ENCODE measurements at regions not wholly inside any gene's neighbourhood (a gene's known extent, or its start where the extent isn't known, plus 50 kb on each side); places are given as distances from the start of the nearest gene placed in this dataset.

DNA sequence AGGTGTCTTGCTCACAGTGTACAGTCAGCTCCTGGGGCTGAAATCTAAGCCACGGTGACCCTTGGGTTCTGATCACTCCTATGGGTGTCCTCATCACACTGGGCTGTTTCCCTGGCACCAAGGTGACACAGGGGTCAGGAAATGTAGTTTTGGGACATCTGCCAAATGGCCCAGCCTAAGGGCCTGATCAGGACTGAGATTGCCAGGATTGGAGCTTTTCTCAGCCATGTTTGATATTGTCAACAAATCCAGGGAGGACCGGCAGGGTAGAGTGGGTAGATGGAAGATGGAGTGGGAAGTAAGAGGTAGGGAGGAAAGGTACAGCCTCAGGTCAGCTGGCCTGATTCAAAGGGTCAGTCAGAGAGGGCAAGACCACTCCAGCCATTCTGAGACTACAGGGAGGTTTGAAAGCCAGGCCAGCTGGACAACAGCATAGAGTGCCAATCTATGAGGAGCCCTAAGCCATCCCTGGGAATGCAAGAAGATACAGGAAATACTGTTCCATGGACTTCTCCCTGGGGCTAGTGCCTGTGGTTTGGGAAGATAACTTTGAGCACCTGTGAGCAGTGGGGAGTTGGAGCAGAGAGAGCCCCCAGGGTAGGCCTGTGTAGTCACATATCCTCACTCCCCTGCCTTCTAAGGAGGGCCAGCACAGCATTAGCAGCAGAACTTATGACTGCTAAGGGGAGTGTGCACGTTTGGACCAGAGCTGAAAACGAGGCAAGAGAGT is 377.3 kb upstream of the ZMIZ1 start:
- no peak for DNase-seq (ENCODE audit: low read depth, low spot score)
- no peak overlapping the region for H3K27ac ChIP-seq

GRCh38 chr10:78692071-78692470 is 376.7 kb upstream of the ZMIZ1 start:
- DNase-seq (ENCODE audit: low read depth, low spot score), result no peak
- H3K27ac ChIP-seq, result no peak overlapping the region

DNA sequence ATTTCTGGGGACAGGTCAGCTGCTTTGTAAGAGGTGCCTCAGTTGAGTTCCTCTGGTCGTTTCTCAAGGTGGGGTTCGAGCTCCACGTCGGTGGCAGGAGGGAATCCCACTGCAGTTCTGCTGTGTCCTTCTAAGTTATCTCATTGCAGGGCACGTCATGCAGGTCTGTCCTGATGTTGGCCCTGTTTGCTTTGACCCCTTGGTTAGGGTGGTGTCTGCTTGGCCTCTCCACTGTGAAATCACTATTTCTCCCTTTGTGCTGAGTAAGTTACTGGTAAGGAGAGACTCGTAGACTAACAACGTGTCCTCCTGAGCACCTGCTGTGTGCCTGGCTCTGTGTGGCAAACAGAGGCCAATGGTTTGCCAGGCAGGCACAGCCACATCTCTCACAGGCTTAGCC is 372.9 kb upstream of the ZMIZ1 start:
- DNase-seq (ENCODE audit: low read depth, low spot score), result no peak
- H3K27ac ChIP-seq, result no peak overlapping the region

GRCh38 chr10:78696791-78697395 is 371.9 kb upstream of the ZMIZ1 start:
- H3K27ac ChIP-seq, result no peak overlapping the region
- no peak for DNase-seq (ENCODE audit: low read depth, low spot score)

DNA sequence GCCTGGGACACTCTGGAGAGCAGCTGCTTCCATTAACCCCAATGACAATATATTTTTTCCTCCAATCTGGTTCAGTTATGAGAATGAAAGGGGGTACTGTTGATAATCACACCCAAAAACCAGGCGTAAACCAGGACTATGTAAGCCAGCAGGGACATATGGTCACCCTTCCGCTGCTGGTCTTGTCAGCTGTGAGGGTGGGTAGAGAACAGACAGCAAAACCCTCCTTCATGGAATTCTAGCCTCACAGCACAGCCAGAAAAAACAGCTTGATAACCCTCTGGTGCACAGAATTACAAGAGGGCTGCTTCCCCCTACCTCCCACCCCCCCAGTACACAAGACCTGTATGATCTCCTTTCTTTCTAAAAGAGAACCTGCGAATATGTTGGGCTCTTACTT is 368.8 kb upstream of the ZMIZ1 start:
- no peak overlapping the region for H3K27ac ChIP-seq
- DNase-seq (ENCODE audit: low read depth, low spot score), result no peak

- H3K27ac ChIP-seq, result no peak overlapping the region
- DNase-seq (ENCODE audit: low read depth, low spot score), result peak; percentile 8
Observed at GRCh38 chr10:78700413-78700812, 368.4 kb upstream of the ZMIZ1 start.

GRCh38 chr10:78700816-78701520 is 367.8 kb upstream of the ZMIZ1 start:
- no peak overlapping the region for H3K27ac ChIP-seq
- no peak for DNase-seq (ENCODE audit: low read depth, low spot score)

DNA sequence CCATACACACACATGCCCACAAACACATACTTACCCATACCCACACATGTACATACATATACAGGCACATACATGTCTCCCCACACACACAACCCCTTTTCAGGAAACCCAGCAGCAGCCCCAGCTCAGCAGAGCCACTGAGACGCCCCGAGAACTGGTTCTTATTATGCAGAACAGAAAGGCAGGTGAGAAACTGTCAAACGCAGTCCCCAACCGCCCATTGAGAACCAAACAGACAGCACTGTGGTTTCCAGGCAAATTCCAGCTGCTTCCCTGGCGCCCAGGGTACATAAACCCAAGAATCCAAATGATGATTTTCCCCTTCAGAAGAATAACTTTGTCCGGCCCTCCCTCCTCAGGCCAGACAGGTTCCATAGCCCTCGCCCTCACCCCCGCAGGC is 366.6 kb upstream of the ZMIZ1 start:
- no peak for DNase-seq (ENCODE audit: low read depth, low spot score)

DNA sequence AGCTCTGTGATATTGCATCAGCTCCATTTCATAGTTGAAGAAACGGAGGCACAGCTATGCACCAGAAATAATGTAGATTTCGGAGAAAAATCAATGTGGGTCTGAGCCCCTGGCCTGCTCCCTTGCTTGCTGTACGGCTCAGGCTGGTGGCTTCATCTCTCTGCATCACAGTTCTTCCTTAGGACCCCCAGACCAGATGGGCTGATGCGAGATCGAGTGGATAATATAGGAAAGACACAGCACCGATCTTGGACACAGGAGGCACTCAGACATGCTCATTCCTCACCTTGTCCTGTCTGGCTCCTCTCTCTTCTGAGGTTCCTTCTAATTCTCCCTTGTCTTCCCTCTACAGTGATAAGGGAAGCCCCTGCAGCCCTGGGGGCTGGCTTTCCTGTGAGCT is 365.9 kb upstream of the ZMIZ1 start:
- no peak overlapping the region for H3K27ac ChIP-seq
- no peak for DNase-seq (ENCODE audit: low read depth, low spot score)

More for the DNA sequence above, 366.6 kb upstream of the ZMIZ1 start:
- no peak overlapping the region for H3K27ac ChIP-seq

DNA sequence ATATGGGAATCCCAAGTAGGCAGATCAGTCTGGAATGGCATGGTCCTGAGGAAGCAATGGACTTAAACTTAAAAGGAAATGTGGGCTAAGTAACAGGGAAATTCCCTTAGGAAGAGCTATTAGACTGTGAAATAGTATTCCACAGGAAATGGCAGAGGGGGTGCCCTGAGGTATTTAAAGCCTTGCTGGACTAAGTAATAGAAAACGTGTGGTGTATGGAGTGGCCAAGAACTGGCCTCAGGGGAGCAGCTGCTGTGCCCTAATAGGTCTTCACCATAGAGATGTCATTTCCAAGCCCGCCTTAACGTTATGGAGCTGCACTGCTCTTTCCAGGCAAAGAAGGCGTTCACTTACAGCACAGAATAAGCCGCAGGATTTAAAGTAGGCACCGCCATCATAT is 365.2 kb upstream of the ZMIZ1 start:
- DNase-seq (ENCODE audit: low read depth, low spot score), result no peak
- H3K27ac ChIP-seq, result no peak overlapping the region

- no peak for DNase-seq (ENCODE audit: low read depth, low spot score)
- peak overlapping the region; percentile 22 for H3K27ac ChIP-seq
Observed at GRCh38 chr10:78706256-78706655, 362.5 kb upstream of the ZMIZ1 start.

GRCh38 chr10:78706726-78707540 is 361.8 kb upstream of the ZMIZ1 start:
- DNase-seq (ENCODE audit: low read depth, low spot score), result no peak

GRCh38 chr10:78707745-78708144 is 361.0 kb upstream of the ZMIZ1 start:
- H3K27ac ChIP-seq, result no peak overlapping the region
- peak; percentile 16 for DNase-seq (ENCODE audit: low read depth, low spot score)

More at GRCh38 chr10:78706726-78707540, 361.8 kb upstream of the ZMIZ1 start:
- peak overlapping the region; percentile 22 for H3K27ac ChIP-seq

- no peak overlapping the region for H3K27ac ChIP-seq
- DNase-seq (ENCODE audit: low read depth, low spot score), result no peak
Observed at GRCh38 chr10:78712147-78712546, 356.6 kb upstream of the ZMIZ1 start.

GRCh38 chr10:78713659-78714058 is 355.1 kb upstream of the ZMIZ1 start:
- no peak for DNase-seq (ENCODE audit: low read depth, low spot score)

GRCh38 chr10:78714225-78714624 is 354.5 kb upstream of the ZMIZ1 start:
- DNase-seq (ENCODE audit: low read depth, low spot score), result no peak
- H3K27ac ChIP-seq, result no peak overlapping the region

More at GRCh38 chr10:78713659-78714058, 355.1 kb upstream of the ZMIZ1 start:
- no peak overlapping the region for H3K27ac ChIP-seq

DNA sequence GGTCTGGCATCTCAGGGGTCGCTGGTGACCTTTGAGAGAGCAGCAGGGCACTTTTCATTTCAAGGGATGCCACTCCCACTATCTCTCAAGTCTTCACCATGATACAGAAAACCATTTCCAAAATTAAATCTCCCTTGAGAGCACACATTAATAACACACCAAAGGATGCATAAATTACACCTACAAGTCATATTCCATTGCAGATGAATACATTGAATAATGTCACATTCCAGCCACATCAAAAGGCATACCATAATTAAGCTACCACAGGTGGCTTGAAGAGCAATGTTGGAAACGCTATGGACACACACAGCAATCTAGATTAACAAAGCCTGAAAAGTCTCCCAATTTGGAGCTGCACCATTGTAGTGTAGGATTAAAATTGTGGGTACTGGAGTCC is 353.3 kb upstream of the ZMIZ1 start:
- no peak overlapping the region for H3K27ac ChIP-seq
- no peak for DNase-seq (ENCODE audit: low read depth, low spot score)

DNA sequence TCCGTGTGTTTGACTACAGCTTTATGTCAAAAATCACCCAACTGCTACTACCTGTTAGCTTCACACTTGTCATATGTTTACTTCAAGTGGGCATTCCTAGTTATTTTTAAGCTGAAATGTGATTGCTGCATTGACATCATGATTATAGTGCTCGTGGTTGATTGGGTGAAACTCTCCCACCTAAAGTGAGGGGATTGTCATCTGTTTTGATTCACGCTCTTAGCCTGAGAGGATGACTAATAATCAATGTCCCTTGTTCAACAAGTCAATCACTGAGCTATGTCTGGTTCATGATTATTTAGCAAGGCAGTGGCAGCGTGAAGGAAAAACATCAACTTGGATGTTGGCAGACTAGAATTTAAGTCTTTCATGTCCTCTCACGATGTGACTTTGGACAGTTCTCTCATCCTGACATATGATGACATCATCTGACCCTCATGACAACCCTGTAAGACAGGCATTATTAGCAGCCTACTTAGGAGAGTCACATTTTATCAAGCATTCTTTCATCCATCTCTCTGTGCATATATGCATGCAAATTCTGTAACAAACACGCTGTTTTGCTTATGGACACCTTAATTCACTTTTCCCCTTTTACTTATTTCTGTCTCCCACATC is 352.6 kb upstream of the ZMIZ1 start:
- no peak for DNase-seq (ENCODE audit: low read depth, low spot score)
- H3K27ac ChIP-seq, result no peak overlapping the region

- DNase-seq (ENCODE audit: low read depth, low spot score), result no peak
- H3K27ac ChIP-seq, result no peak overlapping the region
Observed at GRCh38 chr10:78717200-78717599, 351.6 kb upstream of the ZMIZ1 start.

DNA sequence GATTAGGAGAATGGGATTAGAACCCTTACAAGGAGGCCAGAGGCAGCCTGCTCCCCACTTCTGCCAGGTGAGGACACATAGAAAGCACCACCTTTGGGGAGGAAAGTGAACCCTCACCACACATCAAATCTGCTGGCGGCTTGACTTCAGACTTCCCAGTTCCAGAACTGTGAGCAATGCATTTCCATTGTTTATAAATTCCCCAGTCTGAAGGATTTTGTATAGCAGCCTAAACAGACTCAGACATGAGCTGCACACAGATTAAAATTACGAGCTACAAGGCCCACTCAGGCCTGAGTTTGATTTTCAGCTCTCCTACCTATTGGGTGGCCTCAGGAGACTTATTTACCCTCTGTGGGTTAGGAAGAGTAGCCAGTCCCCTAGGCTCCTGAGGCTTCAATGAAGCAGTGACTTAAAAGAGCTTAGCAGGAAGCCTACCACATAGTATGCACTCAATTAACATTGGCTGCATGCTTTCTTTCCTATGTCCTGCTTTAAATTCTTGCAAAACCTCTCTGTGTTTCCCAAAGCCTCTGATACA is 350.7 kb upstream of the ZMIZ1 start:
- no peak for DNase-seq (ENCODE audit: low read depth, low spot score)
- no peak overlapping the region for H3K27ac ChIP-seq
